ENCODE measurements at regions not wholly inside any gene's neighbourhood (a gene's known extent, or its start where the extent isn't known, plus 50 kb on each side); places are given as distances from the start of the nearest gene placed in this dataset.

DNA sequence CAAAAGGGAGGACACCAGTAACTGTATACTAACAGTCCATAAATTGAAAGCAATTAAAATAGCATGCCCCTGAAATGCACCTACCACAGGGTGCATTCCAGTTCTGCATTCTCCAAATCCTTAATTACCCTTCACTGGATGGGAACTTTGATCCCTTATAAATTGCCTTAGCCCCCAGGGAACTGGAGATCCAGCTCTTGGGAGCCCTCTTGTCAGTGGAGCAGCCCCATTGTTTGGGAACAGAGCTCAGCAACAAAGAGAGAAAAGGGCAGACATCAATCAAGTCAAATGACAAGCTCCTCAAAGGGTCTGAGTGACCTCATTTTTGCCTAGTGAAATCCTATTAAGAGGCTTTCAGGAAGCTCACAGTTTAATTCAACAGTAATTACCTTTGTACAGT, 472.6 kb downstream of the XPNPEP1 start:
- H3K27me3 ChIP-seq (ENCODE audit: low read length), result no peaks in the 10 kb centered on the region
- no peak overlapping the region for H2AFZ ChIP-seq (ENCODE audit: low read depth, low read length, severe bottlenecking)
- H3K4me3 ChIP-seq (ENCODE audit: insufficient read depth, low read length, poor library complexity, severe bottlenecking), result no peak overlapping the region
- H3F3A ChIP-seq (ENCODE audit: insufficient read depth), result no peaks in the 10 kb centered on the region
- no peak overlapping the region for H3K9ac ChIP-seq (ENCODE audit: low read length)
- no peak overlapping the region for H3K4me2 ChIP-seq (ENCODE audit: low read depth, low read length, poor library complexity, severe bottlenecking)
- no peaks in the 10 kb centered on the region for H4K20me1 ChIP-seq (ENCODE audit: low read depth, low read length)
- no peak overlapping the region for H3K27ac ChIP-seq (ENCODE audit: low read depth, low read length)
- no peaks in the 10 kb centered on the region for H3K79me2 ChIP-seq (ENCODE audit: insufficient read depth, low read length)
- H3K9me3 ChIP-seq (ENCODE audit: insufficient read depth, low read length), result no peaks in the 10 kb centered on the region
- H3K36me3 ChIP-seq (ENCODE audit: low read length), result no peaks in the 10 kb centered on the region
- TF ChIP-seq, protein P1, sequence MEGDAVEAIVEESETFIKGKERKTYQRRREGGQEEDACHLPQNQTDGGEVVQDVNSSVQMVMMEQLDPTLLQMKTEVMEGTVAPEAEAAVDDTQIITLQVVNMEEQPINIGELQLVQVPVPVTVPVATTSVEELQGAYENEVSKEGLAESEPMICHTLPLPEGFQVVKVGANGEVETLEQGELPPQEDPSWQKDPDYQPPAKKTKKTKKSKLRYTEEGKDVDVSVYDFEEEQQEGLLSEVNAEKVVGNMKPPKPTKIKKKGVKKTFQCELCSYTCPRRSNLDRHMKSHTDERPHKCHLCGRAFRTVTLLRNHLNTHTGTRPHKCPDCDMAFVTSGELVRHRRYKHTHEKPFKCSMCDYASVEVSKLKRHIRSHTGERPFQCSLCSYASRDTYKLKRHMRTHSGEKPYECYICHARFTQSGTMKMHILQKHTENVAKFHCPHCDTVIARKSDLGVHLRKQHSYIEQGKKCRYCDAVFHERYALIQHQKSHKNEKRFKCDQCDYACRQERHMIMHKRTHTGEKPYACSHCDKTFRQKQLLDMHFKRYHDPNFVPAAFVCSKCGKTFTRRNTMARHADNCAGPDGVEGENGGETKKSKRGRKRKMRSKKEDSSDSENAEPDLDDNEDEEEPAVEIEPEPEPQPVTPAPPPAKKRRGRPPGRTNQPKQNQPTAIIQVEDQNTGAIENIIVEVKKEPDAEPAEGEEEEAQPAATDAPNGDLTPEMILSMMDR (IDR thresholded peaks at IDR 0.05; ENCODE audit: insufficient read depth, low read length, poor library complexity, severe bottlenecking), result no peak
- no peak for TF ChIP-seq EZH2phosphoT487 (conservative IDR thresholded peaks at IDR 0.05; ENCODE audit: low read length)
- no peaks in the 10 kb centered on the region for H3K9me2 ChIP-seq (replicated peaks; ENCODE audit: insufficient read depth, low read length)

- Histone ChIP-seq H3K4me3 (ENCODE audit: insufficient read depth, low read length, poor library complexity, severe bottlenecking) (no peak overlapping the region), H3K9me2 (replicated peaks; ENCODE audit: insufficient read depth, low read length) (no peaks in the 10 kb centered on the region), H3K9ac (ENCODE audit: low read length) (no peak overlapping the region), H4K20me1 (ENCODE audit: low read depth, low read length) (no peaks in the 10 kb centered on the region), H3K4me2 (ENCODE audit: low read depth, low read length, poor library complexity, severe bottlenecking) (no peak overlapping the region), H3K36me3 (ENCODE audit: low read length) (no peaks in the 10 kb centered on the region), H2AFZ (ENCODE audit: low read depth, low read length, severe bottlenecking) (no peak overlapping the region), H3K79me2 (ENCODE audit: insufficient read depth, low read length) (no peaks in the 10 kb centered on the region), H3K27me3 (ENCODE audit: low read length) (no peaks in the 10 kb centered on the region), H3F3A (ENCODE audit: insufficient read depth) (no peaks in the 10 kb centered on the region), H3K27ac (ENCODE audit: low read depth, low read length) (no peak overlapping the region), H3K9me3 (ENCODE audit: insufficient read depth, low read length) (no peaks in the 10 kb centered on the region)
- no peak for TF ChIP-seq EZH2phosphoT487 (conservative IDR thresholded peaks at IDR 0.05; ENCODE audit: low read length)
- TF ChIP-seq, protein P1 (IDR thresholded peaks at IDR 0.05; ENCODE audit: insufficient read depth, low read length, poor library complexity, severe bottlenecking), result no peak
Measured at GRCh38 chr10:109433434-109433833, 489.9 kb downstream of the XPNPEP1 start.

GRCh38 chr10:109432281-109432680, 491.0 kb downstream of the XPNPEP1 start:
- Histone ChIP-seq H3K36me3 (ENCODE audit: low read length) (no peaks in the 10 kb centered on the region), H2AFZ (ENCODE audit: low read depth, low read length, severe bottlenecking) (no peak overlapping the region), H3K27me3 (ENCODE audit: low read length) (no peaks in the 10 kb centered on the region), H3K9me2 (replicated peaks; ENCODE audit: insufficient read depth, low read length) (no peaks in the 10 kb centered on the region), H3K79me2 (ENCODE audit: insufficient read depth, low read length) (no peaks in the 10 kb centered on the region), H3K9ac (ENCODE audit: low read length) (no peak overlapping the region), H3K4me3 (ENCODE audit: insufficient read depth, low read length, poor library complexity, severe bottlenecking) (no peak overlapping the region), H3K27ac (ENCODE audit: low read depth, low read length) (no peak overlapping the region), H3F3A (ENCODE audit: insufficient read depth) (no peaks in the 10 kb centered on the region), H4K20me1 (ENCODE audit: low read depth, low read length) (no peaks in the 10 kb centered on the region), H3K9me3 (ENCODE audit: insufficient read depth, low read length) (no peaks in the 10 kb centered on the region), H3K4me2 (ENCODE audit: low read depth, low read length, poor library complexity, severe bottlenecking) (no peak overlapping the region)
- TF ChIP-seq, protein P1 (IDR thresholded peaks at IDR 0.05; ENCODE audit: insufficient read depth, low read length, poor library complexity, severe bottlenecking), result no peak
- TF ChIP-seq EZH2phosphoT487 (conservative IDR thresholded peaks at IDR 0.05; ENCODE audit: low read length), result no peak
